ENCODE measurements at regions not wholly inside any gene's neighbourhood (a gene's known extent, or its start where the extent isn't known, plus 50 kb on each side); places are given as distances from the start of the nearest gene placed in this dataset.

GRCh38 chr2:103387888-103388287, 626.1 kb downstream of the TMEM182 start:
- H3K36me3 ChIP-seq (ENCODE audit: low read depth, low read length): no peaks in the 10 kb centered on the region
- no TSS peak for BruUV-seq (replicated peaks)
- H3K9ac ChIP-seq (ENCODE audit: low read length): no peak overlapping the region
- no peaks in the 10 kb centered on the region for H3K9me3 ChIP-seq (ENCODE audit: low read length)
- DNase-seq: no peak
- H3K4me2 ChIP-seq (ENCODE audit: low read length): no peak overlapping the region
- no peaks in the 10 kb centered on the region for H3F3A ChIP-seq (ENCODE audit: low read length, unreplicated experiment)
- H3K27me3 ChIP-seq (ENCODE audit: low read length): peaks cover 6% of the 10 kb centered on the region; the same call in 1 of the 2 replicates
- ChIA-PET CTCF (no interaction called here), POLR2A (ENCODE audit: unreplicated experiment) (no interaction called here)
- no peak for TF ChIP-seq EZH2phosphoT487 (IDR thresholded peaks at IDR 0.05; ENCODE audit: borderline replicate concordance, low read length)
- no peak for TF ChIP-seq CTCF (conservative IDR thresholded peaks at IDR 0.05; ENCODE audit: low read depth, low read length)
- TF ChIP-seq EZH2 (IDR thresholded peaks at IDR 0.05; ENCODE audit: low read length, unreplicated experiment): no peak
- H3K4me1 ChIP-seq (ENCODE audit: insufficient read depth, low read length): no peaks in the 10 kb centered on the region
- H2AFZ ChIP-seq (ENCODE audit: low read length): no peak overlapping the region
- intact Hi-C loops (cut with micrococcal nuclease): no loop called here
- no peaks in the 10 kb centered on the region for H3K9me2 ChIP-seq (replicated peaks; ENCODE audit: low read length)
- no peaks in the 10 kb centered on the region for H4K20me1 ChIP-seq (ENCODE audit: low read length)
- H3K27ac ChIP-seq (ENCODE audit: low read length): no peak overlapping the region
- ATAC-seq: no peak
- no peak overlapping the region for H3K4me3 ChIP-seq (ENCODE audit: low read length)
- H3K79me2 ChIP-seq (ENCODE audit: low read length): no peaks in the 10 kb centered on the region

GRCh38 chr2:103396152-103396551, 634.3 kb downstream of the TMEM182 start:
- H3F3A ChIP-seq (ENCODE audit: low read length, unreplicated experiment): no peaks in the 10 kb centered on the region
- intact Hi-C loops (cut with micrococcal nuclease): no loop called here
- no peak overlapping the region for H2AFZ ChIP-seq (ENCODE audit: low read length)
- H3K79me2 ChIP-seq (ENCODE audit: low read length): no peaks in the 10 kb centered on the region
- peaks cover 10% of the 10 kb centered on the region; the same call in 1 of the 2 replicates for H3K27me3 ChIP-seq (ENCODE audit: low read length)
- H3K4me3 ChIP-seq (ENCODE audit: low read length): no peak overlapping the region
- H3K4me1 ChIP-seq (ENCODE audit: insufficient read depth, low read length): no peaks in the 10 kb centered on the region
- no peaks in the 10 kb centered on the region for H3K9me2 ChIP-seq (replicated peaks; ENCODE audit: low read length)
- H3K27ac ChIP-seq (ENCODE audit: low read length): no peak overlapping the region
- no TSS peak for BruUV-seq (replicated peaks)
- H3K36me3 ChIP-seq (ENCODE audit: low read depth, low read length): no peaks in the 10 kb centered on the region
- H3K9me3 ChIP-seq (ENCODE audit: low read length): no peaks in the 10 kb centered on the region
- no peak for TF ChIP-seq EZH2 (IDR thresholded peaks at IDR 0.05; ENCODE audit: low read length, unreplicated experiment)
- TF ChIP-seq EZH2phosphoT487 (IDR thresholded peaks at IDR 0.05; ENCODE audit: borderline replicate concordance, low read length): no peak
- TF ChIP-seq CTCF (conservative IDR thresholded peaks at IDR 0.05; ENCODE audit: low read depth, low read length): no peak
- DNase-seq (no peak), ATAC-seq (no peak)
- no peak overlapping the region for H3K9ac ChIP-seq (ENCODE audit: low read length)
- CTCF ChIA-PET: no interaction called here
- no peaks in the 10 kb centered on the region for H4K20me1 ChIP-seq (ENCODE audit: low read length)
- POLR2A ChIA-PET (ENCODE audit: unreplicated experiment): no interaction called here
- no peak overlapping the region for H3K4me2 ChIP-seq (ENCODE audit: low read length)

GRCh38 chr2:103401621-103402020, 639.8 kb downstream of the TMEM182 start:
- no peak overlapping the region for H3K27ac ChIP-seq (ENCODE audit: low read length)
- no peaks in the 10 kb centered on the region for H3K4me1 ChIP-seq (ENCODE audit: insufficient read depth, low read length)
- ChIA-PET POLR2A (ENCODE audit: unreplicated experiment) (no interaction called here), CTCF (no interaction called here)
- H3K9ac ChIP-seq (ENCODE audit: low read length): no peak overlapping the region
- no peaks in the 10 kb centered on the region for H4K20me1 ChIP-seq (ENCODE audit: low read length)
- TF ChIP-seq EZH2phosphoT487 (IDR thresholded peaks at IDR 0.05; ENCODE audit: borderline replicate concordance, low read length) (no peak), EZH2 (IDR thresholded peaks at IDR 0.05; ENCODE audit: low read length, unreplicated experiment) (no peak), CTCF (conservative IDR thresholded peaks at IDR 0.05; ENCODE audit: low read depth, low read length) (no peak)
- H3K79me2 ChIP-seq (ENCODE audit: low read length): no peaks in the 10 kb centered on the region
- H3K36me3 ChIP-seq (ENCODE audit: low read depth, low read length): no peaks in the 10 kb centered on the region
- peaks cover 30% of the 10 kb centered on the region; the same call in 1 of the 2 replicates for H3K27me3 ChIP-seq (ENCODE audit: low read length)
- no peaks in the 10 kb centered on the region for H3K9me3 ChIP-seq (ENCODE audit: low read length)
- H3K9me2 ChIP-seq (replicated peaks; ENCODE audit: low read length): no peaks in the 10 kb centered on the region
- intact Hi-C loops (cut with micrococcal nuclease): no loop called here
- no peak overlapping the region for H2AFZ ChIP-seq (ENCODE audit: low read length)
- DNase-seq (peak; percentile 2), ATAC-seq (no peak)
- BruUV-seq (replicated peaks): no TSS peak
- no peaks in the 10 kb centered on the region for H3F3A ChIP-seq (ENCODE audit: low read length, unreplicated experiment)
- no peak overlapping the region for H3K4me3 ChIP-seq (ENCODE audit: low read length)
- no peak overlapping the region for H3K4me2 ChIP-seq (ENCODE audit: low read length)
